SH-SY5Y (cell line): ENCODE measurements at regions not wholly inside any gene's neighbourhood (a gene's known extent, or its start where the extent isn't known, plus 50 kb on each side); places are given as distances from the start of the nearest gene placed in this dataset.

ENCODE experiments used
- GATA2 ChIP-seq: IDR thresholded peaks from 2 replicates; pipeline ENCODE4 v1.6.1; 2011; ENCODE audit warnings: mild to moderate bottlenecking, low read depth, low read length
- GATA3 ChIP-seq: IDR thresholded peaks from 2 replicates; pipeline ENCODE4 v1.6.1; 2011; ENCODE audit warnings: low read depth, mild to moderate bottlenecking, low read length, moderate library complexity

DNA sequence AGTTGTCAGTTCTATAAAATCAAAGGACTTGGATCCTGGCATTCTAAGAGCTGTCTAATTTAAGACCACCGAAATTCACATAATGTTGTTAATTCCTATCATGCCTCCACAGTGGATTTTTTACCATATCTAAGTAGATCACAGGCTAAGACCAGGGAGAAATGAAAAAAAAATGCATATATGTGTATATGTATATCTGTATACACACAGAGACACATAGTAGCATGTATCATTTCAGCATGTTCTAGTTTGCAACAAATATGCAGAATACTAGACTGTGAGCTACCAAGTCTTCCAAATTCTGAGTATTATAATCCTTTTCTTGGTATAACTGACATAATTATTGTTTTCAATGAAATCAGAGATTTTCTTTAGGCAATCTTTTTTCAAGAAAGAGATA is 267.6 kb upstream of the TSHZ2 start:
- no peak for TF ChIP-seq GATA3
- no peak for TF ChIP-seq GATA2
